Glutamatergic neuron (in vitro differentiated cells): ENCODE measurements at regions not wholly inside any gene's neighbourhood (a gene's known extent, or its start where the extent isn't known, plus 50 kb on each side); places are given as distances from the start of the nearest gene placed in this dataset.
A peak's percentile ranks its signal among the peaks of the same experiment; 100 is the strongest.
"Not testable (repeated sequence)": the region's sequence is repeated elsewhere in the genome, so short reads cannot be mapped to it uniquely, and the experiment has no call there.

Experiments used
- DNase-seq: peaks from one replicate; pipeline ENCODE4 v3.0.0; 2022
- H3K27ac Mint-ChIP-seq: one replicate; pipeline ENCODE4 v1.8.0; 2020; ENCODE audit warnings: mild to moderate bottlenecking, mixed read lengths, inconsistent platforms; ENCODE audit not compliant: unreplicated experiment
- H3K27me3 Mint-ChIP-seq: one replicate; pipeline ENCODE4 v1.8.0; 2020; ENCODE audit warnings: mild to moderate bottlenecking, moderate library complexity, mixed read lengths, inconsistent platforms; ENCODE audit not compliant: unreplicated experiment
- H3K36me3 Mint-ChIP-seq: one replicate; pipeline ENCODE4 v1.8.0; 2020; ENCODE audit warnings: mild to moderate bottlenecking, mixed read lengths, inconsistent platforms; ENCODE audit not compliant: unreplicated experiment
- H3K4me1 Mint-ChIP-seq: one replicate; pipeline ENCODE4 v1.8.0; 2020; ENCODE audit warnings: mild to moderate bottlenecking, low read depth, mixed read lengths, inconsistent platforms; ENCODE audit not compliant: unreplicated experiment
- H3K4me3 Mint-ChIP-seq: one replicate; pipeline ENCODE4 v1.8.0; 2020; ENCODE audit warnings: mild to moderate bottlenecking, mixed read lengths, inconsistent platforms; ENCODE audit not compliant: unreplicated experiment
- H3K9me3 Mint-ChIP-seq: one replicate; pipeline ENCODE4 v1.8.0; 2020; ENCODE audit warnings: mild to moderate bottlenecking, moderate library complexity, mixed read lengths, inconsistent platforms; ENCODE audit not compliant: unreplicated experiment
- TF ChIP-seq, protein P1 (sequence below): fragments of 200-600 bp; sonication (generic); IDR thresholded peaks from one replicate; pipeline ENCODE4 v1.5.0; 2021; ENCODE audit not compliant: partially characterized antibody, unreplicated experiment

- peak; percentile 68 for DNase-seq
- peaks cover 2% of the 10 kb centered on the region for H3K9me3 Mint-ChIP-seq
- peaks cover under 1% of the 10 kb centered on the region for H3K36me3 Mint-ChIP-seq
- H3K27me3 Mint-ChIP-seq: peaks cover 7% of the 10 kb centered on the region
- no peaks in the 10 kb centered on the region for H3K4me1 Mint-ChIP-seq
- no peak overlapping the region for H3K27ac Mint-ChIP-seq
- TF ChIP-seq, protein P1, sequence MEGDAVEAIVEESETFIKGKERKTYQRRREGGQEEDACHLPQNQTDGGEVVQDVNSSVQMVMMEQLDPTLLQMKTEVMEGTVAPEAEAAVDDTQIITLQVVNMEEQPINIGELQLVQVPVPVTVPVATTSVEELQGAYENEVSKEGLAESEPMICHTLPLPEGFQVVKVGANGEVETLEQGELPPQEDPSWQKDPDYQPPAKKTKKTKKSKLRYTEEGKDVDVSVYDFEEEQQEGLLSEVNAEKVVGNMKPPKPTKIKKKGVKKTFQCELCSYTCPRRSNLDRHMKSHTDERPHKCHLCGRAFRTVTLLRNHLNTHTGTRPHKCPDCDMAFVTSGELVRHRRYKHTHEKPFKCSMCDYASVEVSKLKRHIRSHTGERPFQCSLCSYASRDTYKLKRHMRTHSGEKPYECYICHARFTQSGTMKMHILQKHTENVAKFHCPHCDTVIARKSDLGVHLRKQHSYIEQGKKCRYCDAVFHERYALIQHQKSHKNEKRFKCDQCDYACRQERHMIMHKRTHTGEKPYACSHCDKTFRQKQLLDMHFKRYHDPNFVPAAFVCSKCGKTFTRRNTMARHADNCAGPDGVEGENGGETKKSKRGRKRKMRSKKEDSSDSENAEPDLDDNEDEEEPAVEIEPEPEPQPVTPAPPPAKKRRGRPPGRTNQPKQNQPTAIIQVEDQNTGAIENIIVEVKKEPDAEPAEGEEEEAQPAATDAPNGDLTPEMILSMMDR: peak; percentile 78
- no peak overlapping the region for H3K4me3 Mint-ChIP-seq
Measured at GRCh38 chr9:764105-764524, 77.4 kb upstream of the DMRT1 start.

GRCh38 chr9:764986-765385, 76.5 kb upstream of the DMRT1 start:
- Mint-ChIP-seq H3K9me3 (peaks cover 2% of the 10 kb centered on the region), H3K27me3 (peaks cover 5% of the 10 kb centered on the region), H3K27ac (no peak overlapping the region), H3K36me3 (peaks cover 6% of the 10 kb centered on the region), H3K4me1 (no peaks in the 10 kb centered on the region), H3K4me3 (no peak overlapping the region)
- DNase-seq: no peak
- TF ChIP-seq, protein P1: no peak

- DNase-seq, H3K36me3 Mint-ChIP-seq, H3K27me3 Mint-ChIP-seq, H3K4me1 Mint-ChIP-seq, H3K4me3 Mint-ChIP-seq, H3K27ac Mint-ChIP-seq, H3K9me3 Mint-ChIP-seq: not testable (repeated sequence)
Measured at GRCh38 chr9:767061-767561, 74.4 kb upstream of the DMRT1 start.

DNA sequence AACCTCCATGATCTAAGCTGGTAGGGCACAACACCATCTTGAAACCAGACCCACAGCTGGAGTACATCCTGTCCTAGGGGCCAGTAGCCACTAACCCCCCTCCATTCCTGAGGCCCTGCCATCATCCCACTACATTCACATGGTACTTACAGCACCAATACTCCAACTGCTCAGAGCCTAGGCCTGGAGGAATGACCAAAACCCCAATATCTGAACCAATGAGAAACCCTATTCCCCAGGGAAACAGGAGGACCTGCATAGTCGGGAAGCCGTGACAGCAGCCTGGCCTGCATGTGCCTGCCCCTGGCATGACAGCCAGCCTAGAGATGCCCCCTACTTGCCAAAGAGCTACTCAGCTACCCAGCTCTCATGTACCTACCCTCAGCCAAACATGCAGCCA, 65.4 kb upstream of the DMRT1 start:
- Mint-ChIP-seq H3K9me3 (peaks cover 5% of the 10 kb centered on the region), H3K27me3 (no peaks in the 10 kb centered on the region), H3K4me1 (no peaks in the 10 kb centered on the region), H3K4me3 (peak overlapping the region; percentile 59), H3K27ac (no peak overlapping the region), H3K36me3 (peaks cover 8% of the 10 kb centered on the region)
- TF ChIP-seq, protein P1: no peak
- DNase-seq: no peak

DNA sequence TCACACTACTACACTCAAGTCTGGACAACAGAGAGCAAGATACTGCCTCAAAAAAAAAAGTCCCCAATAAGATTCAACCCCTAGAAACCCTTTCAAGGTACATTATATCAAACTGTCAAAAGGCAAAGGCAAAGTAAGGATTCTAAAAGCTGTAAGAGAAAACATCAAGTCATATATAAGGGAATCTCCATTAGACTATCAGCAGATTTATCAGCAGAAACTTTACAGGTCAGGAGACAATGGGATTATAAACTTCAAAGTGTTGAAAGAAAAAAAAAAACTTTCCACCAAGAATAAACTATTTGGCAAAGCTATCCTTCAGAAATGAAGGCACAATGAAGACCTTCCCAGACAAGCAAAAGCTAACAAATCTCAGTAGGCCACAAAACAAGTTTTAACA, 63.5 kb upstream of the DMRT1 start:
- no peak overlapping the region for H3K4me3 Mint-ChIP-seq
- DNase-seq: no peak
- peaks cover 8% of the 10 kb centered on the region for H3K36me3 Mint-ChIP-seq
- H3K27me3 Mint-ChIP-seq: no peaks in the 10 kb centered on the region
- no peaks in the 10 kb centered on the region for H3K4me1 Mint-ChIP-seq
- no peak overlapping the region for H3K27ac Mint-ChIP-seq
- TF ChIP-seq, protein P1: no peak
- peaks cover 3% of the 10 kb centered on the region for H3K9me3 Mint-ChIP-seq

DNA sequence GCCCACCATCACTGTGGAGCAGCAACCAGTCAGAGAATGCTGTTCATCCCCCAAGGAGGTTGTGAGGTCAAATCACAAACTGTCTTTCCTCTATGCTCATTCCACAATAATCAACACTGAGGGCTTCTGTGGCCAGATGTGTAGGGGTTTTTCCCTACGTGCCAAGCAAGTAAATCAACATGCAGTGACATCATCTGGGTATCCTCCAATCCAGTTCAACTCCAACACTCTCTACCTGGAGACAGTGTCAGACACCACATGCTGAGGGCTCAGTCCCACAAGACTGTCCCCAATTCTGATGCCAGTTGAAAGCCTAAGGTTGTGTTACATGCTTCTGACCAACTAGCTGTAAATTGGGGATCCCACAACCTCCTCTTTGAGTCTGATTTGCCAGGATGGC, 57.3 kb upstream of the DMRT1 start:
- no peaks in the 10 kb centered on the region for H3K4me1 Mint-ChIP-seq
- TF ChIP-seq, protein P1: no peak

More for the DNA sequence above, 57.3 kb upstream of the DMRT1 start:
- Mint-ChIP-seq H3K27ac (no peak overlapping the region), H3K9me3 (no peaks in the 10 kb centered on the region), H3K27me3 (no peaks in the 10 kb centered on the region), H3K4me3 (no peak overlapping the region), H3K36me3 (no peaks in the 10 kb centered on the region)
- no peak for DNase-seq
